SU-DHL-6 (cell line): ENCODE measurements at regions not wholly inside any gene's neighbourhood (a gene's known extent, or its start where the extent isn't known, plus 50 kb on each side); places are given as distances from the start of the nearest gene placed in this dataset.

Experiments
- H2AFZ ChIP-seq: fragments of 200-600 bp; sonication (generic); 2 replicates; pipeline ENCODE4 v1.6.1; 2014; ENCODE audit warnings: low read depth, mild to moderate bottlenecking, moderate library complexity, mixed read lengths, antibody characterized with exemption, low read length; ENCODE audit not compliant: severe bottlenecking
- H3F3A ChIP-seq: fragments of 200-600 bp; shearing (Covaris generic); 2 replicates; pipeline ENCODE4 v1.6.0; 2016; ENCODE audit warnings: antibody characterized with exemption, mild to moderate bottlenecking; ENCODE audit not compliant: insufficient read depth
- H3K27ac ChIP-seq: fragments of 200-600 bp; sonication (generic); 2 replicates; pipeline ENCODE4 v1.5.1; 2016; ENCODE audit warnings: low read depth, mild to moderate bottlenecking, low read length, moderate library complexity, mixed read lengths
- H3K27me3 ChIP-seq: fragments of 200-600 bp; sonication (generic), shearing (Covaris generic); 2 replicates; pipeline ENCODE4 v1.6.0; 2014; ENCODE audit warnings: mild to moderate bottlenecking, low read length
- H3K36me3 ChIP-seq: fragments of 200-600 bp; sonication (generic); 2 replicates; pipeline ENCODE4 v1.6.1; 2014; ENCODE audit warnings: mild to moderate bottlenecking, low read length, mixed read lengths
- H3K4me2 ChIP-seq: fragments of 300-600, 200-600 bp; shearing (Covaris generic), sonication (generic); 2 replicates; pipeline ENCODE4 v1.6.0; 2014; ENCODE audit warnings: low read length, low read depth, mild to moderate bottlenecking; ENCODE audit not compliant: poor library complexity, severe bottlenecking
- H3K4me3 ChIP-seq: fragments of 200-600 bp; sonication (generic); 2 replicates; pipeline ENCODE4 v1.5.1; 2014; ENCODE audit warnings: antibody characterized with exemption, low read length, mild to moderate bottlenecking, mixed read lengths; ENCODE audit not compliant: insufficient read depth, poor library complexity, severe bottlenecking
- H3K79me2 ChIP-seq: fragments of 200-600 bp; sonication (generic); 2 replicates; pipeline ENCODE4 v1.6.1; 2014; ENCODE audit warnings: mild to moderate bottlenecking, low read length, moderate library complexity; ENCODE audit not compliant: insufficient read depth
- H3K9ac ChIP-seq: fragments of 200-600 bp; sonication (generic); 2 replicates; pipeline ENCODE4 v1.7.0; 2014; ENCODE audit warnings: mild to moderate bottlenecking, low read length
- H3K9me2 ChIP-seq: fragments of 200-600 bp; sonication (generic); replicated peaks from 2 replicates; pipeline ENCODE4 v1.6.1; 2014; ENCODE audit warnings: low read length; ENCODE audit not compliant: insufficient read depth
- H3K9me3 ChIP-seq: fragments of 200-600 bp; sonication (generic); 2 replicates; pipeline ENCODE4 v1.6.1; 2014; ENCODE audit warnings: low read length, mixed read lengths; ENCODE audit not compliant: insufficient read depth
- H4K20me1 ChIP-seq: fragments of 200-600 bp; sonication (generic); 2 replicates; pipeline ENCODE4 v1.6.1; 2014; ENCODE audit warnings: low read depth, mild to moderate bottlenecking, antibody characterized with exemption, low read length, moderate library complexity, mixed read lengths
- CTCF ChIP-seq: fragments of 200-600 bp; sonication (generic); IDR thresholded peaks from one replicate; pipeline ENCODE4 v1.5.1; 2017; ENCODE audit warnings: antibody characterized with exemption, mild to moderate bottlenecking, low read length, moderate library complexity; ENCODE audit not compliant: insufficient read depth, poor library complexity, severe bottlenecking
- EZH2phosphoT487 ChIP-seq: fragments of 200-600 bp; sonication (generic), shearing (Covaris generic); conservative IDR thresholded peaks from 2 replicates; pipeline ENCODE4 v1.6.1; 2018; ENCODE audit warnings: mild to moderate bottlenecking, antibody characterized with exemption, low read length, moderate library complexity, mixed read lengths

- Histone ChIP-seq H3F3A (no peaks in the 10 kb centered on the region), H4K20me1 (no peaks in the 10 kb centered on the region), H3K4me3 (no peak overlapping the region), H3K27ac (no peak overlapping the region), H3K36me3 (no peaks in the 10 kb centered on the region), H3K27me3 (no peaks in the 10 kb centered on the region), H3K9me2 (no peaks in the 10 kb centered on the region; the same call in 1 of the 2 replicates), H3K9me3 (no peaks in the 10 kb centered on the region), H3K4me2 (no peak overlapping the region), H3K79me2 (no peaks in the 10 kb centered on the region), H2AFZ (no peak overlapping the region), H3K9ac (no peak overlapping the region)
- TF ChIP-seq CTCF (no peak), EZH2phosphoT487 (no peak)
Measured at GRCh38 chr14:86521031-86521730, 991.2 kb downstream of the FLRT2 start.

GRCh38 chr14:86518298-86518697 lies 988.4 kb downstream of the FLRT2 start:
- no peaks in the 10 kb centered on the region for H3K36me3 ChIP-seq
- no peaks in the 10 kb centered on the region for H3K9me3 ChIP-seq
- H3K79me2 ChIP-seq = no peaks in the 10 kb centered on the region
- no peak for TF ChIP-seq CTCF
- TF ChIP-seq EZH2phosphoT487 = no peak
- H2AFZ ChIP-seq = no peak overlapping the region
- no peak overlapping the region for H3K4me3 ChIP-seq
- no peak overlapping the region for H3K27ac ChIP-seq
- H3F3A ChIP-seq = no peaks in the 10 kb centered on the region
- H3K27me3 ChIP-seq = no peaks in the 10 kb centered on the region
- no peak overlapping the region for H3K9ac ChIP-seq
- H4K20me1 ChIP-seq = no peaks in the 10 kb centered on the region
- H3K9me2 ChIP-seq = no peaks in the 10 kb centered on the region; the same call in 1 of the 2 replicates
- no peak overlapping the region for H3K4me2 ChIP-seq

GRCh38 chr14:86515195-86515594 lies 985.3 kb downstream of the FLRT2 start:
- no peaks in the 10 kb centered on the region for H3K36me3 ChIP-seq
- no peak overlapping the region for H3K27ac ChIP-seq
- no peak overlapping the region for H3K4me2 ChIP-seq
- H3K9me2 ChIP-seq = no peaks in the 10 kb centered on the region; the same call in 1 of the 2 replicates
- H3K27me3 ChIP-seq = no peaks in the 10 kb centered on the region
- H3K9me3 ChIP-seq = no peaks in the 10 kb centered on the region
- no peak overlapping the region for H2AFZ ChIP-seq
- H3K79me2 ChIP-seq = no peaks in the 10 kb centered on the region
- H3K9ac ChIP-seq = no peak overlapping the region
- no peaks in the 10 kb centered on the region for H3F3A ChIP-seq
- H4K20me1 ChIP-seq = no peaks in the 10 kb centered on the region
- no peak for TF ChIP-seq EZH2phosphoT487
- no peak for TF ChIP-seq CTCF
- no peak overlapping the region for H3K4me3 ChIP-seq
